ENCODE measurements at regions not wholly inside any gene's neighbourhood (a gene's known extent, or its start where the extent isn't known, plus 50 kb on each side); places are given as distances from the start of the nearest gene placed in this dataset.

DNA sequence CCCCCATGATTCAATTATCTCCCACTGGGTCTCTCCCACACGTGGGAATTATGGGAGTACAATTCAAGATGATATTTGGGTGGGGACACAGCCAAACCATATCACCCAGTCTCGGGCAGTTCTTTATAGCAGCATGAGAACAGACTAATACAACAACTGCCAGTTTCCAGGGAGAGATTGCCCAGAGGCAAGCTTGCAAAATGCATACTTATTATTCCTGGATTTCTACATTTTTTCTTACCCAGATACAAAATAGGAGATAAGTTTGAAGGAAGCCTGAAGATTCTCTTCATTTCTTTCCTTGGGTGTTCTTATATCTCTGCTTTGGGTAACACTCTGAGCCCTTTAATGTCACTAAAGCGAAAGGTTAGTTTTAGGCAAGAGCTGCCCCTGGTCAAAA, 691.2 kb downstream of the TAF11L14 start:
- TF ChIP-seq YY1 (IDR thresholded peaks at IDR 0.05; ENCODE audit: insufficient read depth, insufficient read length) (no peak), ZNF274 (IDR thresholded peaks at IDR 0.05; ENCODE audit: low read depth, low read length) (no peak), SUZ12 (IDR thresholded peaks at IDR 0.05; ENCODE audit: extremely low read depth, insufficient read depth, insufficient read length) (no peak)
- no peak overlapping the region for H3K4me3 ChIP-seq (ENCODE audit: insufficient read length, low read depth)
- no peak overlapping the region for H3K9ac ChIP-seq (ENCODE audit: insufficient read length, low read depth)
- no peak for DNase-seq (ENCODE audit: low read depth, low spot score)
- no peaks in the 10 kb centered on the region for H3K27me3 ChIP-seq (ENCODE audit: insufficient read depth, insufficient read length)
- H3K36me3 ChIP-seq (ENCODE audit: insufficient read depth, insufficient read length, low read length): no peaks in the 10 kb centered on the region
- H3K4me1 ChIP-seq (ENCODE audit: insufficient read depth, insufficient read length): no peaks in the 10 kb centered on the region
- H3K9me3 ChIP-seq (ENCODE audit: insufficient read depth, low read length): no peaks in the 10 kb centered on the region

DNA sequence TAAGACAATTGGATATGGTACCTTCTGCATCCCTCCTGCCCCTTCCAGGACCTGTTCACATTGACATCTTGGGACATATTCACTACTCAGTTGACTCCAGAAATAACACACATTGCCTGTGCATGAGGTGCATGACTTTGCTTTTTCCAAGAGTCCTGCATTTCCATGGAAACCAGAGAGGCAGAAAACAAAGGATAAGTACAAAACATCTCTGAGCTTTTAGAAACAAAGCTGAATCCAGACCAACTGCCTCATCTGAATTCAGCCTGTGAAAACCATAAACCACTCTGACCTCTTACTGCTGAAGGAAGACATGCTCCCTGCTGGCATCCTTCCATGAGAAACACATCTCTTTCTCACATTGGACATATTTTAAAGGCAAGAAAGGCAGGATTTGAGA, 695.1 kb downstream of the TAF11L14 start:
- Histone ChIP-seq H3K9me3 (ENCODE audit: insufficient read depth, low read length) (no peaks in the 10 kb centered on the region), H3K36me3 (ENCODE audit: insufficient read depth, insufficient read length, low read length) (no peaks in the 10 kb centered on the region), H3K27me3 (ENCODE audit: insufficient read depth, insufficient read length) (no peaks in the 10 kb centered on the region), H3K4me3 (ENCODE audit: insufficient read length, low read depth) (no peak overlapping the region), H3K4me1 (ENCODE audit: insufficient read depth, insufficient read length) (no peaks in the 10 kb centered on the region), H3K9ac (ENCODE audit: insufficient read length, low read depth) (no peak overlapping the region)
- DNase-seq (ENCODE audit: low read depth, low spot score): no peak
- TF ChIP-seq YY1 (IDR thresholded peaks at IDR 0.05; ENCODE audit: insufficient read depth, insufficient read length): no peak
- TF ChIP-seq SUZ12 (IDR thresholded peaks at IDR 0.05; ENCODE audit: extremely low read depth, insufficient read depth, insufficient read length): no peak
- TF ChIP-seq ZNF274 (IDR thresholded peaks at IDR 0.05; ENCODE audit: low read depth, low read length): no peak

DNA sequence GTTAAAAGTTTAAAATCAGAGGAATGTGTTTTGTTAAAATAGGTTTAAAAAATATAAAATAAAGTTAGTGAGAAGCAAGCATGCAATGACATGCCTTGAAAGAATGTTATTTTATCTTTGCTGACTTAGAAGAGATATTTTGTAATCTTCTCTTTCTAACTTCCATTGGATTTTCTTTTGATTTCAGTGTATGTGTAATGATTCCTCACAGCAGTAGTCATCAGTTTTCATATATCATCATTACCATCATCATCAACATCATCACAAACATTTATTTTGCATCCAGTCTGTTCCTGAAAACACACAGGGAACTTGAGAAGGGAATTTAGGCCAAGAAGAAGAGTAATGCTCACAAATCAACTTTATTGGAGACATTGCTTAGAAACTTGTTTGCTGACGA, 699.6 kb downstream of the TAF11L14 start:
- Histone ChIP-seq H3K9me3 (ENCODE audit: insufficient read depth, low read length) (no peaks in the 10 kb centered on the region), H3K36me3 (ENCODE audit: insufficient read depth, insufficient read length, low read length) (no peaks in the 10 kb centered on the region), H3K27me3 (ENCODE audit: insufficient read depth, insufficient read length) (no peaks in the 10 kb centered on the region), H3K4me3 (ENCODE audit: insufficient read length, low read depth) (no peak overlapping the region), H3K4me1 (ENCODE audit: insufficient read depth, insufficient read length) (no peaks in the 10 kb centered on the region), H3K9ac (ENCODE audit: insufficient read length, low read depth) (no peak overlapping the region)
- DNase-seq (ENCODE audit: low read depth, low spot score): no peak
- TF ChIP-seq ZNF274 (IDR thresholded peaks at IDR 0.05; ENCODE audit: low read depth, low read length) (no peak), SUZ12 (IDR thresholded peaks at IDR 0.05; ENCODE audit: extremely low read depth, insufficient read depth, insufficient read length) (no peak), YY1 (IDR thresholded peaks at IDR 0.05; ENCODE audit: insufficient read depth, insufficient read length) (no peak)

DNA sequence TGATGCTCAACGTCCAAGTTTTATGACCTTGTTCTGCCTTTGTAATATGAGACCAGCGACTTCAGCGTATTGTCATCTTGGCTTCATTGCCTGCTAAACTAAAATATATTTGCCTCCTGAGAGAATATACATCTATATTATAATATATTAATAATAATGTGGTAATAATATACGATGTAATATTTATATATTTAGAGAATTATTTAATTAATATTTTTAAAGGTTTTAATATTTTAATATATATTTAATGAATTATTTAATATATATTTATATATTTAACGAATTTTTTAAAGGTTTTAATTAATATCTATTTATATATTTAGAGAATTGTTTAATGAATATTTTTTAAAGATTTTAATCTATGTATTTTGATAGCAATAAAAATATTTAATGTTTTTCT, 700.7 kb downstream of the TAF11L14 start:
- no peak for DNase-seq (ENCODE audit: low read depth, low spot score)

DNA sequence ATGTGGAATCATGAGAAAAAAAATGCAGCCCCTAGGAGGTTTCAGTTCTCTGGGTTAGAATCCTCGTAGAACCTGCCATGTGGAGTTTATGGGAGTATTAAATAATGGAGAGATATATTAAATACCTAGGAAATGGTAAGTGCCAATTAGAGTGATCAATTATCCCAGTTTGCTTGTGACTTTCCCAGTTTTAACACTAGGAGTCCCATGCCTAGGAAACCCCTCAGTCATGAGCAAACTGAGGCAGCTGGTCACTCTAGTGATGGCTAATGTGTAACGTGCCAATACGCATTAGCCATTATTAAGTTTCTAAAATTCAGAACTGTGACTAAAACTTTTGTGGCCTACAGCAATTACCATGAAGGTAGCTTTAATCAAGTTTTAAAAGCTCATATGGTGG, 720.6 kb downstream of the TAF11L14 start:
- Histone ChIP-seq H3K36me3 (ENCODE audit: insufficient read depth, insufficient read length, low read length) (no peaks in the 10 kb centered on the region), H3K9ac (ENCODE audit: insufficient read length, low read depth) (no peak overlapping the region), H3K27me3 (ENCODE audit: insufficient read depth, insufficient read length) (no peaks in the 10 kb centered on the region), H3K4me1 (ENCODE audit: insufficient read depth, insufficient read length) (no peaks in the 10 kb centered on the region), H3K4me3 (ENCODE audit: insufficient read length, low read depth) (no peak overlapping the region), H3K9me3 (ENCODE audit: insufficient read depth, low read length) (no peaks in the 10 kb centered on the region)
- TF ChIP-seq ZNF274 (IDR thresholded peaks at IDR 0.05; ENCODE audit: low read depth, low read length) (no peak), SUZ12 (IDR thresholded peaks at IDR 0.05; ENCODE audit: extremely low read depth, insufficient read depth, insufficient read length) (no peak), YY1 (IDR thresholded peaks at IDR 0.05; ENCODE audit: insufficient read depth, insufficient read length) (no peak)
- DNase-seq (ENCODE audit: low read depth, low spot score): no peak

More for the DNA sequence above, 700.7 kb downstream of the TAF11L14 start:
- H3K4me3 ChIP-seq (ENCODE audit: insufficient read length, low read depth): no peak overlapping the region
- no peaks in the 10 kb centered on the region for H3K4me1 ChIP-seq (ENCODE audit: insufficient read depth, insufficient read length)
- no peak for TF ChIP-seq SUZ12 (IDR thresholded peaks at IDR 0.05; ENCODE audit: extremely low read depth, insufficient read depth, insufficient read length)
- no peak for TF ChIP-seq YY1 (IDR thresholded peaks at IDR 0.05; ENCODE audit: insufficient read depth, insufficient read length)
- no peak for TF ChIP-seq ZNF274 (IDR thresholded peaks at IDR 0.05; ENCODE audit: low read depth, low read length)
- no peaks in the 10 kb centered on the region for H3K27me3 ChIP-seq (ENCODE audit: insufficient read depth, insufficient read length)
- no peaks in the 10 kb centered on the region for H3K9me3 ChIP-seq (ENCODE audit: insufficient read depth, low read length)
- H3K36me3 ChIP-seq (ENCODE audit: insufficient read depth, insufficient read length, low read length): no peaks in the 10 kb centered on the region
- H3K9ac ChIP-seq (ENCODE audit: insufficient read length, low read depth): no peak overlapping the region

DNA sequence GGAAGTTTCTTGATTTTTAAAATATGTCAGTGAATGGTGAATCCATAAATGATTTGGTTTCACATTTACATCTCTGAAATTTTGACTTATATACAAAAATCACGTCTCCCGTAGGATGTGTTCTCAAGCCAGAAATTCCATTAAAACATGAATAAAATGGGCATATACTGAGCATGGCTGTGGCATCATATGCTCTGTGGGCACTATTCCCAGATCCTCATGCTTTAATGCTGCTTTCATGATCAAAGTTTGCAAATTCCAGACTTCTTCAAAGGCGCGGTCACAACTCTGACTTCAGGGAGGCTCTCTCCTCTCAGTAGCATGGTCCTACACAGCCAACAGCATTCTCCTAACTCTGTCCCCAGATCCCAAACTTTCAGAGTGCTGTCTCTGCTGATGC, 723.2 kb downstream of the TAF11L14 start:
- H3K4me3 ChIP-seq (ENCODE audit: insufficient read length, low read depth): no peak overlapping the region
- DNase-seq (ENCODE audit: low read depth, low spot score): no peak
- no peaks in the 10 kb centered on the region for H3K9me3 ChIP-seq (ENCODE audit: insufficient read depth, low read length)
- TF ChIP-seq YY1 (IDR thresholded peaks at IDR 0.05; ENCODE audit: insufficient read depth, insufficient read length): no peak
- no peak for TF ChIP-seq ZNF274 (IDR thresholded peaks at IDR 0.05; ENCODE audit: low read depth, low read length)
- TF ChIP-seq SUZ12 (IDR thresholded peaks at IDR 0.05; ENCODE audit: extremely low read depth, insufficient read depth, insufficient read length): no peak
- H3K4me1 ChIP-seq (ENCODE audit: insufficient read depth, insufficient read length): no peaks in the 10 kb centered on the region
- H3K9ac ChIP-seq (ENCODE audit: insufficient read length, low read depth): no peak overlapping the region
- no peaks in the 10 kb centered on the region for H3K27me3 ChIP-seq (ENCODE audit: insufficient read depth, insufficient read length)
- H3K36me3 ChIP-seq (ENCODE audit: insufficient read depth, insufficient read length, low read length): no peaks in the 10 kb centered on the region

DNA sequence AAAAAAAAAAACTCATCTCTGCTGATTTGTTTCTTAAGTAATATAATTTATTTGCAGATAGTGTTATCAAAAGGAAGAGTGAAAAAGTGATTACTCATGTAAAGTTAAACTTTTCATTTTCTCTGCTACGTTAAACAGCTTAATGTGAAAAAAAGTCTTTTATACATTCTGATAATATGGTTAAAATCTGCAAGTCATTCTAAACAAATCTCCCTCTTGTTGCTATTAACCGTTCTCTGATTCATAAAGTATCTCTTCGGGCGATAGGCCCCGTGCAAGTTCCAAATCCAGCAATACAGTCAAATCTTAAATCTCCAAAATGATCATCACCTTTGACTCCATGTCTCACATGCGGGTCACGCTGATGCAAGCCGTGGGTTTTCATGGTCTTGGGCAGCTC, 732.0 kb downstream of the TAF11L14 start:
- no peak for DNase-seq (ENCODE audit: low read depth, low spot score)
- H3K4me3 ChIP-seq (ENCODE audit: insufficient read length, low read depth): no peak overlapping the region
- no peaks in the 10 kb centered on the region for H3K36me3 ChIP-seq (ENCODE audit: insufficient read depth, insufficient read length, low read length)
- H3K27me3 ChIP-seq (ENCODE audit: insufficient read depth, insufficient read length): no peaks in the 10 kb centered on the region
- no peak for TF ChIP-seq YY1 (IDR thresholded peaks at IDR 0.05; ENCODE audit: insufficient read depth, insufficient read length)
- TF ChIP-seq SUZ12 (IDR thresholded peaks at IDR 0.05; ENCODE audit: extremely low read depth, insufficient read depth, insufficient read length): no peak
- no peak for TF ChIP-seq ZNF274 (IDR thresholded peaks at IDR 0.05; ENCODE audit: low read depth, low read length)
- H3K9me3 ChIP-seq (ENCODE audit: insufficient read depth, low read length): no peaks in the 10 kb centered on the region
- no peak overlapping the region for H3K9ac ChIP-seq (ENCODE audit: insufficient read length, low read depth)
- H3K4me1 ChIP-seq (ENCODE audit: insufficient read depth, insufficient read length): no peaks in the 10 kb centered on the region

DNA sequence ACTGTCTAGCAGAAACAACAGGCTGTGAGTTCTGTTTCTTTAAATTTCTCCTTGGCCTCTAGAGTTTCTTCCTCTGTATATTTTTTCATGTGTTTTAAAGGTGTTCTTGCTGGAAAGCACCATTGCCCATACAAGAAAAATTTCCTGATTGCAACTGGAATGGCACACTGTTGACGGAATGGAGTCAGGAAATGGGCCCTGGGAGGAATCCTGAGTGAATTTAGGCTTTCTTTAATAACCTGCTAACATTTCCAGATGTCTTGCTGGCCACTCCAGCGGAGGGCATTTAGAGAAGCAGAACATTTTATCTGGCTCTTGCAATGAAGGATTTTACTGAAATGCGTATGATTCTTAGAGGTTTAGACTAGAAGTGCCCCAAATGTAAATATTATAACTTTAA, 736.3 kb downstream of the TAF11L14 start:
- Histone ChIP-seq H3K9ac (ENCODE audit: insufficient read length, low read depth) (no peak overlapping the region), H3K4me1 (ENCODE audit: insufficient read depth, insufficient read length) (no peaks in the 10 kb centered on the region), H3K36me3 (ENCODE audit: insufficient read depth, insufficient read length, low read length) (no peaks in the 10 kb centered on the region), H3K9me3 (ENCODE audit: insufficient read depth, low read length) (no peaks in the 10 kb centered on the region), H3K27me3 (ENCODE audit: insufficient read depth, insufficient read length) (no peaks in the 10 kb centered on the region), H3K4me3 (ENCODE audit: insufficient read length, low read depth) (no peak overlapping the region)
- no peak for DNase-seq (ENCODE audit: low read depth, low spot score)
- TF ChIP-seq SUZ12 (IDR thresholded peaks at IDR 0.05; ENCODE audit: extremely low read depth, insufficient read depth, insufficient read length): no peak
- TF ChIP-seq YY1 (IDR thresholded peaks at IDR 0.05; ENCODE audit: insufficient read depth, insufficient read length): no peak
- no peak for TF ChIP-seq ZNF274 (IDR thresholded peaks at IDR 0.05; ENCODE audit: low read depth, low read length)

Measured in NT2/D1 (cell line).